ENCODE measurements at regions not wholly inside any gene's neighbourhood (a gene's known extent, or its start where the extent isn't known, plus 50 kb on each side); places are given as distances from the start of the nearest gene placed in this dataset.

DNA sequence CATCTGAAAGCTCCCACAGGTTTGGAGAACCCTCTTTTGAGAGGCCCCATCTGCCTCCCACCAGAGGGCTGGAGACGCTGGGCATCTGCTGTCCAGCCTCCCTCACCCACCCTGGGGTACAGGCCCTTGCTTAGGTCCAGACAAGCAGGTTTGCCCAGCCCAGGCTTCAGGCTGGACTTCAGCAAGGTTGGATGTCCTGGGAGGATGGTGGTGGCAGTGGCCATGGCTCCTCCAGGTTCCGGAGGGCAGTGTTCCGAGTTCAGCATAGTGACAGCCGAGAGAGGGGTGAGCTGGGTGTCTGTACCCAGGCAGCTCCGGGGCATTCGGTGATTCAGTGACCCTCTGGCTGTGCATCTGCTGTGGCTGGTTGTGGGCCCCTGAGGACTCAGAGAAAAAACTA lies 58.2 kb upstream of the HDAC4 start:
- no peak for DNase-seq (ENCODE audit: low read depth, low spot score)
- in situ Hi-C loops (cut with HindIII; ENCODE audit: low pct_unique_long_range_greater_than_20kb, low sequenced_read_pairs) = no loop called here

DNA sequence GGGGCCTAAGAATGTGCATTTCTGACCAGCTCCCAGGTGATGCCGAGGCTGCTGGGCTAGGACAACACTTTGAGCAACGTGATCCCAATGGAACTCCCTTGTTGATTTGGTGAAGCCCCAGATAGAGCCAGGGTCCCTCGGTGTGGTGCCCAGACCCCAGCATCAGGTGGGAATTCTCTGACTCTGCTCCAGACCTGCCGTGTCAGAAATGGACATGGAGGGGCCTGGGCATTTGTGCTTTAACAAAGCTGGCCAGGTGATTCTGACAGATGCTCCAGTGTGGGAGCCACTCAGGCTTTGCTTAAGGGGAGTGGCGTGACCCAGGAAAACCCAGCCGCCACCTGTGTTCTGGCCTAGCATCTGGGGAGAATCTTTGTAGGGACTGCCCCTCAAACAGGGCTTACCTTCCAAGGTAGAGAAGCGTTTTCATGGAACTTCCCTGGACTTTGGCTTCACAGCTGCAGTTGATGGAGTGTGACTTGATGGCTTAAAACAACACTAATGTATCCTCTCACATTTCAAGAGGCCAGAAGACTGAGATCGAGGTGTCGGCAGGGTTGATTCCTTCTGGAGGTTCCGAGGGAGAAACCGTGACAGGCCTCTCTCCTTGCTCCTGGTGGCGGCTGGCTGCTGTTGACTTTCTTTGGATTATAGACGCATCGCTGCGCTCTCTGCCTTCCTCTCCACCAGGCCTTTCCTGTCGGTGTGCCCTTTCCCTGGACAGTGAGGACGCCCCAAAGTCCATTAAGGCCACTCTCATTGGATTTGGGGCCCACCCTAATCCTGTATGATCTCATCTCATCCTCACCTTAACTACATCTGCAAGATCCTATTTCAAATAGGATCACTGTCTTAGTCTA lies 57.0 kb upstream of the HDAC4 start:
- no peak for DNase-seq (ENCODE audit: low read depth, low spot score)
- in situ Hi-C loops (cut with HindIII; ENCODE audit: low pct_unique_long_range_greater_than_20kb, low sequenced_read_pairs) = no loop called here

DNA sequence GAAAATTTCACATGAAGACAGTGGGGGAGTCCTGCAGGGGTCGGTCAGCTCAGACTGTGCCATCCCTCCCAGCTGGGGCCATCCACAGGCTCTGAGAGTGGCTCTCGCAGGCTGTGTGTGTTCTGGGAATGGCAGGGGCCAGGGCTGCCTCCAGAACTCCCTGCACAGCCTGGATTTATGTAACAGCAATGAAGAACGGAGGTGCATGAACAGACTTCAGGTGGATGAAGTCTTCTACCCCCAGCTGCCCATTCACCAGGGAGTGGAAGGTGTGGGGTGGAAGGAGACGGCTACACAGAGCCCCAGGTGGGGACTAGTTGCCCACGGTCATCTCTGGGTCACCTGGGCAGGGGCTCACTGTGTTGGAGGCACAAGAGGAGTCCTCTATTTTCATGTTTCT lies 56.1 kb upstream of the HDAC4 start:
- no peak for DNase-seq (ENCODE audit: low read depth, low spot score)
- in situ Hi-C loops (cut with HindIII; ENCODE audit: low pct_unique_long_range_greater_than_20kb, low sequenced_read_pairs) = no loop called here

DNA sequence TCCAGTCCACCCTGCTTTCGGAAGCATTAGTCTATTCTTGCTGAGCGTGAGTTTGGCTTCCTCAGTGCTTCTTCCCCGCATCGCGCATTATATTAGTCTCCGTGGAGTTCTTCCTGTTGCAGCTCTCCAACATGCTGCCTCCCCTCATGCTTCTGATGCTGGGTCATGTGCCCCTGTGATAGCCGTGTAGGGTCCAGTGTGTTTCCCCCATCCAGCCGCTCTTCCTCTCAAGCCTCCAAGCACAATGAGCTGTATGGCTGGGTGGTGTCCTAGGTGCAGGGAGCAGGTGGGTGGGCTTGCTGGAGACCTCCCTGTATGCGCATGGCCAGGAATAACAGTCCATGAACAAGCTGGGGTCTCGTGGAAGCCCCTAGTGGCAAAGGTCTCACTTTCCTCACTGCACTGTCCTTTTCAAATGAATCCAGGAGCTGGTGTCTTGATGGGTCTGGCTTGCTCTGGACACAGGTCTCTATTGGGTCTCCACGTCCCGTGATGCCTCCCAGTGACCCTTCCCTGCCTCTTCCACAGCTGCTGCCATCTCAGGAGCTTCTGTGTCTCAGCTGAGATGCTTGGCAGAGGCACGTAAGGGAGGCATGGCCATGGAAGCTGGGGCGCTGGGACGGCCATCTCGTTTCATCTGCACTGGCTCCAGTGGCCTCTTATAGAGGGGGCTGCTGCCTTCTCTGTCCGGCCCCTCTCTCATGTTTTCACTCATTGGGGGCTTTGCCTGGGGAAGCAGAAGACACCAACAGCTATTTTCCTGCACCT lies 54.8 kb upstream of the HDAC4 start:
- in situ Hi-C loops (cut with HindIII; ENCODE audit: low pct_unique_long_range_greater_than_20kb, low sequenced_read_pairs) = no loop called here
- DNase-seq (ENCODE audit: low read depth, low spot score) = no peak

DNA sequence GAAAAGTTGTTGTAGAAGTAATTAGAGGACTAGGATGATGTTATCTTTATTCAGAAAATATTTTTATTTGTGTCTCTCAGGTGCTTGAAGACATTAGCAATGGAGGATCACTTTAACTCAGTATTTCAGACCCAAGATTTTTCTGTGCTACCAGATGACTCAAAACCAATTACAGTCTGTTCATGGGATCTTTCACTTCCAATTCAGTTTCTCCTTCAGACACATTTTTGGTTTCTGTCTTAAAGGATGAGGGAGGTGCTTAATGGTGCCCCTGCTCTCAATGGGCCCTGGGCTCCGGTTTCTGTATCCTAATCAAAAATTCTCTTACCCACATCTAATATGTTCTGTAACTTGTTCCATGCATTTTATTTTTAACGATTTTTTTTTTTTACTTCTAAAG lies 53.7 kb upstream of the HDAC4 start:
- DNase-seq (ENCODE audit: low read depth, low spot score) = no peak
- in situ Hi-C loops (cut with HindIII; ENCODE audit: low pct_unique_long_range_greater_than_20kb, low sequenced_read_pairs) = no loop called here

All from SK-MEL-5 (cell line).